GM10248 (cell line): ENCODE measurements at regions not wholly inside any gene's neighbourhood (a gene's known extent, or its start where the extent isn't known, plus 50 kb on each side); places are given as distances from the start of the nearest gene placed in this dataset.

Experiments used
- CTCF ChIA-PET: fragments of 300-600 bp; sonication (Branson Sonifier 250); formaldehyde crosslinking; extraction: SDS; loops from one replicate; lab custom pipeline; 2021; ENCODE audit warnings: antibody characterized with exemption; lab: Yijun Ruan, JAX
- POLR2A ChIA-PET: fragments of 350-650 bp; sonication (Branson Sonifier 250); formaldehyde crosslinking; extraction: SDS; loops from one replicate; lab custom pipeline; 2020; ENCODE audit warnings: antibody characterized with exemption; lab: Yijun Ruan, JAX
- DNase-seq: peaks from one replicate; pipeline ENCODE4 v3.0.0; 2012; ENCODE audit errors: extremely low spot score
- TF ChIP-seq, protein P1 (sequence below): IDR thresholded peaks from 2 replicates; pipeline ENCODE4 v1.5.1; 2012; ENCODE audit warnings: mild to moderate bottlenecking, low read depth; ENCODE audit errors: extremely low read depth, missing control alignments, control extremely low read depth

DNA sequence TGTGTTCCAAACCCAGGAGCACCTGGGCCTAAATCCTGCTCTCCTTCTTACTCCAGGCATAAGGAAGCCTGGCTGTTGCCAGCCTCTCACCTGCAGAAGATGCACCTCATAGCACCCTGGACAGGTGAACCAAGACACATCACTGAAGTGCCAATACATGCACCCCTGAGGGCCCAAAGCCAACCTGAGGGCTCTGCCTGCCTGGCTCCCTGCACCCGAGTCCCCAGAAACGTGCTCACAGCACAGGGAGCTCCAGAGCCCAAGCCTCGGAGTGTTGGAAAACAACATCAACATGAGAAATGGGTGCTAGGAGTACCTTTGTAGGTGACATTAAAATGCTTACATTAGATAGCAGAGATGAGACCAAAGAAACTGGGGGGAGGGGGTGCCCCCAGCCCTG, 96.3 kb upstream of the RAB6C start:
- DNase-seq: no peak
- POLR2A ChIA-PET: no interaction called here
- CTCF ChIA-PET: no interaction called here
- TF ChIP-seq, protein P1, sequence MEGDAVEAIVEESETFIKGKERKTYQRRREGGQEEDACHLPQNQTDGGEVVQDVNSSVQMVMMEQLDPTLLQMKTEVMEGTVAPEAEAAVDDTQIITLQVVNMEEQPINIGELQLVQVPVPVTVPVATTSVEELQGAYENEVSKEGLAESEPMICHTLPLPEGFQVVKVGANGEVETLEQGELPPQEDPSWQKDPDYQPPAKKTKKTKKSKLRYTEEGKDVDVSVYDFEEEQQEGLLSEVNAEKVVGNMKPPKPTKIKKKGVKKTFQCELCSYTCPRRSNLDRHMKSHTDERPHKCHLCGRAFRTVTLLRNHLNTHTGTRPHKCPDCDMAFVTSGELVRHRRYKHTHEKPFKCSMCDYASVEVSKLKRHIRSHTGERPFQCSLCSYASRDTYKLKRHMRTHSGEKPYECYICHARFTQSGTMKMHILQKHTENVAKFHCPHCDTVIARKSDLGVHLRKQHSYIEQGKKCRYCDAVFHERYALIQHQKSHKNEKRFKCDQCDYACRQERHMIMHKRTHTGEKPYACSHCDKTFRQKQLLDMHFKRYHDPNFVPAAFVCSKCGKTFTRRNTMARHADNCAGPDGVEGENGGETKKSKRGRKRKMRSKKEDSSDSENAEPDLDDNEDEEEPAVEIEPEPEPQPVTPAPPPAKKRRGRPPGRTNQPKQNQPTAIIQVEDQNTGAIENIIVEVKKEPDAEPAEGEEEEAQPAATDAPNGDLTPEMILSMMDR: no peak

DNA sequence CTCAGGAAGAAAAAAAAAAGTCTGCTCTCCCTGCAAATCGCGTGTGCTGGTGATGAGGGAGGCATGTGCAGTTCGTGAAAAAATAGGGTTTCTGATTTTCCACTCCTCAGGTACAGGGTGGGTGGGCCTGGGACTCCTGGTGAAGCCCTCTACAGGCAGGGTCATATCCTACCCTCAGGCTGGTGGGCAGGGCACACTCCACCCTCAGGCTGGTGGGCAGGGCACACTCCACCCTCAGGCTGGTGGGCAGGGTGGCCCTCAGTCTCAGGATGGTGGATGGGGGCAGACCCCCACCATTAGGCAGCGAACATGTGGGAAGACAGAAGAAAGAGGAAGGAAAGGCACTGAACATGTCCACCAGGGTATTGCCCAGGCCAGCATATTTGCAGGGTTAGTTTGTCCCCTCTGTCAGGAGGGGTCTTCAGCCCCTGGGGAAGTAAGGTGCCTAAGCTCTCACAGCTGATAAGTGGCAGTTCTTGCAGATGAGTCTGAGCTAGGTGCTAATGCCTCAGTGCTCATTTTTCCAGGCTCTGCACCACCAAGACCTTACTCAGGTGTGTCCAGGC, 95.2 kb upstream of the RAB6C start:
- TF ChIP-seq, protein P1: no peak
- no peak for DNase-seq
- POLR2A ChIA-PET: no interaction called here
- CTCF ChIA-PET: no interaction called here

DNA sequence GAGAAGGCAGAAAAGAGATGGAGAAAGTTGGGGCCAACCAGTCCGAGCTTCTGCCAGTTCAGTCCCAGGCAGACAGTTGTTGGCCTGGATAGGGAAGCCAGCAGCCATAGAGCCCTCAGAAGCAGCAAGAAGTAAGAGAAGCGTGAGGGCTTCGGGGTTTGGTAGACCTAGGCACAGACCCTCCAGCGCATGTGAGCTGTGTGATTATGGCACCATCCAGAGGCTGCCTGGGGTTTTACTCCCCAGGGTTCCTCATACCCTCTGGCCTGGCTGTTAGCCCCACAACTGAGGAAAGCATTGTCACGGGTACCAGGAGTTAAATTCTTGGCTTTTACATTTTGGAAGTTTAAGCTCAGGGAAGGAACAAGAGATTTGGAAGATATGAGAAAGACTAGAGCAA, 93.7 kb upstream of the RAB6C start:
- CTCF ChIA-PET: interaction anchor here (1.3 kb wide), 1 partner anchor 15 kb away, joined by 5 read pairs; no protein-coding TSS in a partner anchor
- TF ChIP-seq, protein P1: no peak
- POLR2A ChIA-PET: no interaction called here
- no peak for DNase-seq

DNA sequence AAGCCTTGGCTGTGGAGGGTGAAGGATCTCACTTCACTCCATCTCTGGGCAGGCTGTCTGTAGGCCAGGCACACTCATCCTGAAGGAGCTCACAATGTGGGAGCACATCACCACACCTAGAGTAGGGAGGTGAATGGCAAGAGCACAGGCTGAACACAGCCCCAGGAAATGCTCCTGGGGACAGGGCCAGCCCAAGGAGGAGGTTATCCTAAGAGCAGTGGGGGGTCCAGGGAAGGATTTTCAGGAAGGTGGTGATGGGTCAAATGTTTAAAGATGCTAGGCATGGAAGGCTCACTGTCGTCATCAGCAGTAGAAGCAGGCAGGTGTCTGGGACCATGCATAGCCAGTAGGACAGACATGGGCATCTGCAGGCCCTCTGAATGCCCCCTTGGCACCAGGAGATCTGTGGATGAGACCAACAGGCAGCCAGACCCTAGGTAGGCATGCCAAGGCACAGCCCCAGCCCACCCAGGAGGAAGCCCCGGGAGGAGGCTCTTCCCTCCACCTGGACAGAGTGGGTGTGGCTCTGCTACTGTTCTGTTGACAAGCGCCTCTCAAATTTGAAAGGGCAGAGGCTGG, 91.7 kb upstream of the RAB6C start:
- CTCF ChIA-PET: no interaction called here
- TF ChIP-seq, protein P1: no peak
- DNase-seq: no peak
- POLR2A ChIA-PET: no interaction called here

DNA sequence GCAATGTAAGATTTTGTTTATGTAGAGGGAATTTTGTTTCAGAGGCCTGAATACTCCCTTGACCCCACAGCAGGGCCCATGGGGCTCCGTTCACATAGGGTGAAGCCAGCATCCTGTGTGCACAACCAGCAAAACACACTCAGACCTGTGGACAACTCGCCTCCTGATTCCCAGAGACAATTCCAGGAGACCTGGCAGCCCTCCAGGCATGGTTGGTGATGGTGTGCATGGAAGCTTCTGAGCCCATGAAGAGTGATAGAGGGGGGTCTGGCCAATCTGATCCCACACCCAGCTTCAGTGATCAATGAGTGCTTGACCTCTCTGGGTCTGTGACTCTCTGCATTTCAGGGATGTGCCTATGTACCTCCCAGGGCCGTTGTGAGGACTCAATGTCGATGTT, 91.0 kb upstream of the RAB6C start:
- no peak for DNase-seq
- TF ChIP-seq, protein P1: no peak
- ChIA-PET CTCF (no interaction called here), POLR2A (no interaction called here)

DNA sequence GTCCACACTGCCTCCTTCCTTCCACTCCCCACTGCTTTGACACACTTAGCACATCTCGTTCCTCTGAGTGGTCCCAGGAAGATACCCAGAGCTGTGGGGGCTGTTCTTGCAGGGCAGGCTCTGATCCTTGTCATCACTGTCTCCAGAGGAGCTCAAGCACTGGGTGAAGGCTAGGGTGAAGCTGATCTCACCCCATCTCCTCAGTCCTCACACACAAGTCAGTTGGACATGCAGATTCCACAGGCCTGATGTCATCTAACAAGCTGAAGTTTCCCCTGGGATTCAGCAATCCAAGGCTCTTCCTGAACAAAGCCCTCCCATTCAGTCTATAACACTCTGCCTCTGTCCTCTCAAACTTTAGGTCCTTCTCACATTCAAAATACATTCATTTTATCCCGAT, 90.6 kb upstream of the RAB6C start:
- ChIA-PET POLR2A (no interaction called here), CTCF (no interaction called here)
- TF ChIP-seq, protein P1: no peak
- no peak for DNase-seq
